SK-N-SH (cell line): ENCODE measurements at regions not wholly inside any gene's neighbourhood (a gene's known extent, or its start where the extent isn't known, plus 50 kb on each side); places are given as distances from the start of the nearest gene placed in this dataset.

Experiments used
- CTCF ChIP-seq: fragments of 200-600 bp; sonication (generic); IDR thresholded peaks from 2 replicates; pipeline ENCODE4 v1.6.1; 2017; ENCODE audit warnings: antibody characterized with exemption, mild to moderate bottlenecking, moderate library complexity
- EP300 ChIP-seq, 2 experiments: IDR thresholded peaks; 2 replicates each; pipeline versions ENCODE4 v1.4.0 to v1.6.1; 2012; ENCODE audit warnings: borderline replicate concordance in 1 of 2, low read depth in 1 of 2, low read length in 1 of 2
- FOXM1 ChIP-seq: IDR thresholded peaks from 2 replicates; pipeline ENCODE4 v1.4.0; 2012; ENCODE audit warnings: low read depth, mild to moderate bottlenecking
- GABPA ChIP-seq: IDR thresholded peaks from 2 replicates; pipeline ENCODE4 v1.4.0; 2012; ENCODE audit warnings: low read depth, mild to moderate bottlenecking
- NFIC ChIP-seq: IDR thresholded peaks from 2 replicates; pipeline ENCODE4 v1.4.0; 2012; ENCODE audit warnings: borderline replicate concordance
- POLR2AphosphoS5 ChIP-seq: IDR thresholded peaks from 2 replicates; pipeline ENCODE4 v1.6.1; 2012; ENCODE audit warnings: low read depth, low read length
- RAD21 ChIP-seq: IDR thresholded peaks from 2 replicates; pipeline ENCODE4 v1.6.1; 2012; ENCODE audit warnings: mild to moderate bottlenecking, low read length
- REST ChIP-seq: IDR thresholded peaks from 2 replicates; pipeline ENCODE4 v1.6.1; 2012; ENCODE audit warnings: mild to moderate bottlenecking, low read depth, low read length, moderate library complexity
- TAF1 ChIP-seq: IDR thresholded peaks from 2 replicates; pipeline ENCODE4 v1.6.1; 2012; ENCODE audit warnings: low read depth, mild to moderate bottlenecking, low read length, moderate library complexity, borderline replicate concordance
- TF ChIP-seq, protein P1 (sequence below): fragments of 150-350 bp; IDR thresholded peaks from 2 replicates; pipeline ENCODE4 v1.6.1; 2017; ENCODE audit warnings: antibody characterized with exemption, low read length, low read depth, borderline replicate concordance

DNA sequence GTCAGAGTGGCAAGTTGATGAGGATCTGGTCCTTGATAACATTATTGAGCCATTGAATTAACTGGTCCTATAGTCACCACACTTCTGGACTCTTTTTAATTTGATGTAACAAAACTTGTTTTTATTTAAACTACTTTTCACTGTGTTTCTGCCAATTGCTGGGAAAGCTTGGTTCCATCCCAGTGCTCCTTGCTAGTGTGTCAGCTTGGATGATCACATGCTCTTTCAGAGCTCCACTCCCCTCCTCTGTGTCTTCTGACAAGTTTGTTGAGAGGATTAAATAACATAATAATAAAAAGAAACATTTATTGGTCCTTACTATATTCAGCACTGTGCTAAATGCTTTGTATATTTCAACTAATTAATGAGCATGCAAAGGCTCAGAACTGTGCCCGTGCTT lies 448.5 kb upstream of the B3GALT2 start:
- TF ChIP-seq TAF1 (no peak), CTCF (no peak), NFIC (no peak), GABPA (no peak), RAD21 (no peak), POLR2AphosphoS5 (no peak), REST (no peak), FOXM1 (no peak), EP300 (IDR thresholded peaks at IDR 0.05; ENCODE audit: borderline replicate concordance in 1 of 2, low read depth in 1 of 2, low read length in 1 of 2) (no peak)
- TF ChIP-seq, protein P1, sequence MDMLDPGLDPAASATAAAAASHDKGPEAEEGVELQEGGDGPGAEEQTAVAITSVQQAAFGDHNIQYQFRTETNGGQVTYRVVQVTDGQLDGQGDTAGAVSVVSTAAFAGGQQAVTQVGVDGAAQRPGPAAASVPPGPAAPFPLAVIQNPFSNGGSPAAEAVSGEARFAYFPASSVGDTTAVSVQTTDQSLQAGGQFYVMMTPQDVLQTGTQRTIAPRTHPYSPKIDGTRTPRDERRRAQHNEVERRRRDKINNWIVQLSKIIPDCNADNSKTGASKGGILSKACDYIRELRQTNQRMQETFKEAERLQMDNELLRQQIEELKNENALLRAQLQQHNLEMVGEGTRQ = no peak
